Nucleus accumbens (tissue), 56 donors: ENCODE measurements at regions not wholly inside any gene's neighbourhood (a gene's known extent, or its start where the extent isn't known, plus 50 kb on each side); places are given as distances from the start of the nearest gene placed in this dataset.
"Not testable (repeated sequence)": the region's sequence is repeated elsewhere in the genome, so short reads cannot be mapped to it uniquely, and the experiment has no call there.

Experiments
- DNase-seq, 56 donors: peaks; one replicate each; lab custom pipeline; 2025; lab: John Stamatoyannopoulos, UW

DNA sequence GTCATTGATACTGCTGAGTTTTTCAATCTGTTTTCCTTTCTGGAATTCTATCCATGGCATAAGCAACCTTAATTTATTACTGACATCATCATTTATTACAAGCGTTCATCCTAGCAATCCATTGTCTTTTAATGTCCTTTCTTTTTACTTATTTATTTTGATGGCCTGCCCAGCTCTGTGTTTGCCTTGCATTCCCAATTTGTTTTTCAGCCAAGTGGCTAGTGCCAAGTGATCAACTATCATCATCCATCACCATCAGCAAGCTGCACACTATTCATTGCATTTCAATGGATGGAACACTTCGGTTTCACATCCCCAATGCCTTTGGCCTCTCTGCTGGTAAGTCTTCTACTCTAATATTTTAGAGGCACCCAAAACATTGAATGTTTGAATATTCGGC lies 831.7 kb upstream of the EPHA5 start:
- DNase-seq, result no peak

DNA sequence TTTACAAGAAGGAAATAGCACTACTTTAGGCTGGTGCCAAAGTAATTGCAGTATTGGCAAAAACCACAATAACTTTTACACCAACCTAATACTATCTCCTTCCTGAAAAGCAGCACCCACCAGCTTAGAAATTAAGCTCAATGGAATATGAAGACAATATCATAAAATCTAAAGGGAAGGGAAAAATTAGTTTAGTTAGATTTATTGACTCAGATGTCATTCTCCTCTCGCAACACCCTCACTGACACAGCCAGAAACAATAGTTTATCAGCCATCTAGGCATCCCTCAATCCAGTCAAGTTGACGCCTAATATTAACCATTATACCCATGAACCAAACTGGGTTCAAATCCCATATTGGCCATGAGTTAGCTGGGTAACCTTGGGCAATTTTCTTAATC lies 820.4 kb upstream of the EPHA5 start:
- no peak for DNase-seq

DNA sequence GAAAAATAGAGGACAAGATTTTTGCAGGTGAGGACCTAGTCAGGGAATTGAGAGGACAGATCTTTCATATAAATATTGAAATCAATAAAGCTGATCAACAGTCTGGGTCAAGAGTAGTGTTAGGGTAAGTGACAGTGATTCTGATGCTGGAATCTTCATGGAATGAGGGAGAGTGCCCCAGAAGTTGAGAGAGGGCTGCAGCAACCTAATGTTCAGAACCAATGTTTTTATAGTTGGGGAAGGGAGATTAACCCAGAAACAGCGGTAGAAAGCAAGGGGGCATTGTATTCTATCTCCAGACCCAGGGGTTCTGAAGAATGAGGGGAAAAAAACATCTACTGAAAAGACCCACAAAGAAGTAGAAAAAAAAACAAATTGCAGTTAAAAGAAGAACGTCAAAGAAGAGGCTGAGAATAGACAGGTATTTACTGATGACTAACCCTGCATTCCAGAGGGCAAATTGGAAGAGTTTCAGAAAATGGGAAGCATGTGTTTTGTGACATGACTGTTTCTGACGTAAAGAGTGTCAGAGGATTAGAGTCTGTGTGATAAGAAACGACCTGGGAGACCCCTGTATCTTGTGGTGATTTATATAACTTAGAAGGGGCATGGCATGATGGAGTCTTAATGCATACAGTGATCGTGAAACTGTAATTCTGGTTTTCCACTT lies 819.6 kb upstream of the EPHA5 start:
- no peak for DNase-seq

DNA sequence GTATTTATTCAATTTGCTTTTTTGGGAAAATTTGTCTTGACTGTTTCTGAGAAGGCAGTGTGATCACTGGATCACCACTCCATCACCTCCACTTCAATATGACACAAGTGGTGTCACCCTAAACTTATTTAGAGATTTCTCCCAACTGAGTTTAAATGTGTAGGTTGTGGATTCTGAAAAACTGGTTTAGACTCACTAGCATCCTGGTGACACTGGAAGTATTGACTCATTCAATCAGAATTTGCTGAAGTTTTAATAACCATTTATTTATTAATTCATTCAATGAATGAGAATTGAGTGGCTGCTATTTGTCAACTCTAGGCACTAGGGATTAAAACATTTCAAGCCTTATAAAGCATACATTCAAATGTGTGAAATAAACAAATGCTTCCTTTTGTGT lies 819.1 kb upstream of the EPHA5 start:
- DNase-seq, result no peak

DNA sequence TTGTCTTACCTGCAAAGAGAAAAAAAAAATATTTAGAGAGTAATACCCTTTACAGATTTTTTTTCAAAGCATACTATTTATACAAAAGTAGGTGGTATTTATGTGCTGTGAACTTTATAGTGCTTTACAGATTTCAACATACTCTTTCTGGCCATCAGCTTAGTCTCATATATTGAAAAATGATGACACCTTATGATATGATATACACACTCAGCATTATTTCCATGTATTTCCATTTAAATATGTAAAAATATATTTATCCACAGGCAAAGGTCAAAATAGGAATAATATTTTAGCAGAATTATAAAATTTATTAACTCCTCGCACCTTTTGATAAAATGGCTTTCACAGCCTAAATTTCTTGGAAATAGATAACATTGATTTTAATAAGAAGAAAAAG lies 815.8 kb upstream of the EPHA5 start:
- no peak for DNase-seq

DNA sequence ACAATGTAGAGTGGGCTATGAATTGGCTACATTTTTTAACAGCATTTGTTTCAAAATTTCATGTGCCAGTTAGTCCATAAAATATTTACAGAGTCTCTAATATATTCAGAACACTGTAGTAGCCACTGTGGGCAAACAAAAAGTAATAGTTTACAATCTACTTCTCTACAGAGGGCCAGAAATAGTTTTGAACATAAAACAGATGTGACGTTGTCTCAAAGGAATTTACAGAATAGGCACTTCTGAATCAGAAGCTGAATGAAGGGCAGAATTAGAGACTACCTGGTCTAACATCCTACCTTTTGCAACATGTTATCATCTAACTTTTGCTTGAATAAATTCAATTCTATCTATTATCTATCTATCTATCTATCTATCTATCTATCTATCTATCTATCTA lies 811.9 kb upstream of the EPHA5 start:
- no peak for DNase-seq

DNA sequence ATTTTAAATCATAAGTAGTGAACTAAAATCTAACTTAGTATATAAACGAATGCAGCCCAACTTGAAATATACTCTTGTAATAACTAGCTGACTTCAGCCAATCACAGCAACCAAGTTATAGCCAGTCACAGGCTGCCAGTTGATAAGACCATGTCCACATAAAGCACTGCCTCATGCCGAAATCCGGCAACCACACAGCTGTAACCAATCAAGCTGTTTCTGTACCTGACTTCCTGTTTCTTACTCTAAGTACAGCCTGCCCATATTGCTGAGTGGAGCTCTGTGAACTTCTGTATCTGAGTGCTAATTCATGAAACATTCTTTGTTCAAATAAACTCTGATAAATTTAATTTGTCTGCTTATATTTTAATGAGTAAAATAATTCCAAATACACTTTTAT lies 805.3 kb upstream of the EPHA5 start:
- no peak for DNase-seq

DNA sequence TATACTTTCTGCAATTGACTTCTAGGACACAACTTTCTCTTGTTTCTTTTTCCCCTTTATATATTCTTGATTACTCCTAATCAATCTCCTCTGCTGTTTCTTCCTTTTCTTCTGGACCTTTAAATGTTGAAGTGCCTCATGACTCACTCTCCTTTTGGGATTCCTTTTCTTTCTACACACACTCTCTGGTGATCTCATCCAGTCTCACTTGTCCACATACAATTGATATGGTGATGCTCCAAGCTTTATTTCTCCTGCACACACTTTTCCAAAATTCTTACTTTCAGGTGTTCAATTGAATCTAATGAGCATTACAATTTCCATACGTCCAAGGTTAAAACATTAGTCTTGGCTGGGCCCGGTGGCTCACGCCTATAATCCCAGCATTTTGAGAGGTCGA lies 794.8 kb upstream of the EPHA5 start:
- DNase-seq, result no peak

DNA sequence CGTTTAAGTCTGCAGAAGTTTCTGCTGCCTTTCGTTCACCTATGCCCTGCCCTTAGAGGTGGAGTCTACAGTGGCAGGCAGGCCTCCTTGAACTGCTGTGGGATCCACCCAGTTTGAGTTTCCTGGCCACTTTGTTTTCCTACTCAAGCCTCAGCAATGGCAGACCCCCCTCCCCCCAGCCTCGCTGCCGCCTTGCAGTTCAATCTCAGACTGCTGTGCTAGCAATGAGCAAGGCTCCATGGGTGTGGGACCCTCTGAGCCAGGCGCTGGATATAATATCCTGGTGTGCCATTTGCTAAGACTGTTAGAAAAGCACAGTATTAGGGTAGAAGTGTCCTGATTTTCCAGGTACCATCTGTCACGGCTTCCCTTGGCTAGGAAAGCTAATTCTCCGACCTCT lies 792.6 kb upstream of the EPHA5 start:
- not testable (repeated sequence) for DNase-seq

DNA sequence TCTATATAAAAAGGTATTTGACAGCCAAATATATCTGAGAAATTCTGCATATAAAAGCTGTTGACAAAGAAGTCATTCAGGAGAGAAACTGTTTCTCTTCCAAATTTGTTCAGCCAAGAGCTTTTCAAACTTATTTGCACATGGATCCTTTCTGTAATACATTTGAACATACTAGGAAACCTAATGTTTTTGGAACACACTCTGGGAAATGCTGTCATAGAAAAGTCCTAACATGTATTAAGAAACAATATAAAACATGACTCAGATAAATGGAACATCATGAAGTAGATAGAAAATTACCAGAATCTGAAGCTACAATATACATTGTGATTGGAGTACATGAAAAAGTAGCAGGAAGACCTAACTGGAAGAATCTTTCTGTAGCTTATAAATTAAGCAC lies 781.5 kb upstream of the EPHA5 start:
- no peak for DNase-seq

DNA sequence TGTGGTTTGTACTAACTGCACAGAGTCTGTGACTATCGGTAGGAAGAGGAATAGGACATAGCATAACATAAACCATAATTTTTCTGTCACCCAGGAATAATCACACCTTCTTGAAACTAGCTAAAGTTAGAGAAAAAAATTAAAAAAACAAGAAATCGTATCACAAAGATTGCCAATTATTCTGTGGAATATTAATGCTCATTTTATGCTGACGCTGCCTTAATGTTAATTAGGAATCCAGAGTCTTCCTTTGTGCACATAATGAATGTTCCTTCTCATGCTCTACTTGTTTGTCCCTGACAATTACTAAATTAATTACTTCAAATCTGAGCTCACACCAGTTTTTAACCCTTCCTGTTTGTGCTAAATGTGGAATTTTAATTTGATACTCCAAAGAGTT lies 772.7 kb upstream of the EPHA5 start:
- DNase-seq, result no peak

DNA sequence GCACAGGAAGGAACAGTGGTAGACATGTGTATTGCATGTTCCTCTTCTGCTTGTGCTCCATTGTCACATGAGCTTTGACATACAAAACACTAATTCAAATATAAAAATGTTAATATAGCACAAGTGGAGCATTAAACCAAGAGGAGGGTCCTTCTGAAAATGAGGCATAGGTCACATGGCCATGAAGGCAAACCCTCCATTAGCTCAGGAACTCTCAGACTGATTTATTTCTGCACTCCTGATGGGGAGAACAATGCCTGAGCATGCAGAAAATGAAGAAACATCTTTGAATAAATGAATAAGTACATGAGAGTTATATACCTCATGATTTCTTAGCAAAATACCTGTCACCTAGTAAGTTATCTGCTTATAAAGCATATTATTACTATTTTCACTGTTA lies 769.2 kb upstream of the EPHA5 start:
- no peak for DNase-seq

DNA sequence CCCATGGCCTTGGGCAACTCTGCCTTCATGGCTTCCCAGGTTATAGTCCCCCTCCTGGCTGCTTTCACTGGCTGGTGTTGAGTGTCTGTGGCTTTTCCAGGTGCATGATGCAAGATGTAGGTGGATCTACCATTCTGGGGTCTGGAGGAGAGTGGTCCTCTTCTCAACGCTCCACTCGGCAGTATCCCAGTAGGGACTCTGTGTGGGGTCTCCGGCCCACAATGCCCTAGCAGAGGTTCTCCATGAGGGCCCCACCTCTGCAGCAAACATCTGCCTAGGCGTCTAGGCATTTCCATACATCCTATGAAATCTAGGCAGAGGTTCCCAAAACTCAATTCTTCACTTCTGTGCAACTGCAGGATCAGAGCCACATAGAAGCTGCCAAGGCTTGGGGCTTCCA lies 763.4 kb upstream of the EPHA5 start:
- no peak for DNase-seq

DNA sequence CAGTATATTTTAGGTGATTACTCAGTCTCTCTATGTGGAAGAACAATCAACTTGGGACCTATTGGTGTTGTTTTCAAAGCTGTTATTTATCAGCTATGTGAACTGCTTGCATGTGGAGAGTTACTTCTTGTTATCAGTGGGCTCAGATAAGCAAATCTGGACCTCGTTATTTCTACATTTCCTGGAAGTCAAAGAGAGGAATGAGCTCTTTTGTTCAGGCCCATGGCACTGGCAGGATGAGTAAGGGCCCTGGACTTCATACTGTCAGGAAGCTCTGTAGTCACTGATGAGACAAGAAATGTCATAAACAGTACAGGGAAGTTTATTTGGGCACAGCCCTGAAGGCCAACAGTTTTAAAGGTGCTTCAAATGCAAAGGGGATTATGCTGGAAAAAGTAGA lies 760.6 kb upstream of the EPHA5 start:
- no peak for DNase-seq

DNA sequence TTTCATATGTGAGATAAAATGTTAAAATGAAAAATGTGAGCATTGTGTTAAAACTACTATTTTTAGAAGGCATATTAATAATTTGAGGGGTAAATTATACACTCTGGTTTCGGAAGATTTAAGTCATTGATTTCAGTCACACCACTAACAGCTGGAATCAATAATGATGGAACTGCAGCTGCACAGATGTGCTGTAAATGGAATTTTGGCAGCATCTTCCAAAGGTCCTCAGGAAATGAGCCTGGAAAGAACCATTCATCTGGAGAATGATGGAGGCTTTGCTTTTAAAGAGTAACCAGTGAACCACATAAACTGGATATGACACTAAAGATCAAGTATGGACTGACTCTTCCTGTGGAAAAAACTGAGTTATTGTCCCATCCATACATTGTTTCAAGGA lies 759.0 kb upstream of the EPHA5 start:
- DNase-seq, result no peak

DNA sequence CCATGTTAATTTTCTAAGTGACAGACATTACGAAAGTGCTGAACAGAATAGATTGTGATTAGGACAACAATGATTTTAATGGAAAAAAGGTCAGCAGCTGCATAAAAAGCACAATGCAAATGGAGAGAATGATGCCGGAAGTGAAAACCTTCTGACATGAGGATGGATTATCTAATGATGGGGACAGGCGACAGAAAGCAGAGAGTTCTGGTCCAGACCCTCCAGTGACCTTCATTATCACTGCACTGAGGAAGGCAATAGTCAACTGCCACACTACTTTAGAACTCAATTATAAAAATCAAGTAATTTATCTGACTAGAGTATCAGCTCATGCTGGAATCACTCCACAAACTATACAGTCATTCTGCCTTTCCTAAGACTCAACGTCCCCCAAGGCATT lies 746.1 kb upstream of the EPHA5 start:
- no peak for DNase-seq

DNA sequence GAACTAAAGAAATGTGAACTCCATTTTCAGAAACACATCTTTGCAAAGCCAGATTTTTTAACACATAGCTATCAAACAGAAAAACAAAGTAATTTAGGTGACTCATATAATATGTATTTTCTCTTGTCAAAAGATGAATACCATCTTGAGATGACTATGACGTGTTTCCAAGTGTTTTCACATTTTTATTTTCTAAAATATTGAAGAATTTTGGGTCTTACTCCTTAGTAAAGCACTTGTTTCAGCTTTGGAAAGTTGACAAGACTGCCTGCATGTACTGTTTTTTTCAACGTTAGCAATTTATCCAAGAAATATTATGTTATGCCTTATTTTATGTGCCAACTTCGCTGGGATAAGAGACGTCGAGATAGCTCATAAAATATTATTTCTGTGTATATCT lies 733.9 kb upstream of the EPHA5 start:
- DNase-seq, result no peak

DNA sequence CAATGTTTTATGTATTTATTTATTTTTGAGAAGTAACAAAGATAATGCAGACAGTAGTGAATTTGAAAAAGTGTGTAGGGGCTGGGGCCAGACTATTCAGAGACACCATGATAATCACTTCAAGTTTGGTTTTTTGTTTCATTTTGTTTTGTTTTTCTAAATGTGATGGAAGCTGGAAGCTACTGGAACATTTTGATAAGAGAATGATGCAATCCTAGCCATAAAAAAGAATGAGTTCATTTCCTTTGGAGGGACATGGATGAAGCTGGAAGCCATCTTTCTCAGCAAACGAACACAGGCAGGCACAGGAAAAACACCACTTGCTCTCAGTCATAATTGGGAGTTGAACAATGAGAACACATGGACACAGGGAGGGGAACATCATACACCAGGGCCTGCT lies 706.6 kb upstream of the EPHA5 start:
- DNase-seq, result no peak

DNA sequence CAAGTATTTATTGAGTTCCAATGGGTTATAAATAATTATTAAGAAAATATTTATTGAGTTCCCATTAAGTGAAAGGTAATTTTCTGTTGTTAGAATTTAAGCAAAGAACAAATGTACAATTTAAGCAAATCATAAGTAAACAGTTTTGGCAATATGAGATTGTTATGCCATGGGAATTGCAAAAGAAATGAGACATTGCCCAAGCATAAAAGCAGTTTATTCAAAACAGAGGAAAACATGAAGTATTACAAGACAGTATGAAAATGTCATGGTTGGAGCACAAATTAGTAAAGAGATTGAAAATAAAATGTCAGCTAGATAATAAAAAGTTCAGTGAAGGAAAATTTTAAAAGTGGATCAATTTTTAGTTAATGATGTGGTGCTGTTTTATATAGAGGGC lies 706.1 kb upstream of the EPHA5 start:
- DNase-seq, result no peak

DNA sequence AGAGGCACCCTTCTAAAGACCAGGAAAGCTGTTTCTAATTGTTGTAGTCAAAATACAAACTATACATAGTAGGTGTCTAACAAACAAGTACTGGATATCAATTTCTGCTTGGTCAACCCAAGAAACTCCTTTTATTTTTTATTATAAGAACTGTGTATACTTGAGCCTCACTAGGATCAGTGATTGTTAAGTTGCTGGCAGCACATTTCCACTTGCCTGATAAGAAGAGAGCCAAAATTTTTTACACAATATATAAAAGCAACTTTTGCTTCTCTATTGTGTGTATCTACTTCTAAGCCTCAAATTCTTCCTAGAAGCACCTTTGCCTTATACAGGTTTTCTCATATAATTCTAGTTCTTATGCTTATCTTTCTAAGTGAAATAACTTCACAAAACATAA lies 703.0 kb upstream of the EPHA5 start:
- no peak for DNase-seq

DNA sequence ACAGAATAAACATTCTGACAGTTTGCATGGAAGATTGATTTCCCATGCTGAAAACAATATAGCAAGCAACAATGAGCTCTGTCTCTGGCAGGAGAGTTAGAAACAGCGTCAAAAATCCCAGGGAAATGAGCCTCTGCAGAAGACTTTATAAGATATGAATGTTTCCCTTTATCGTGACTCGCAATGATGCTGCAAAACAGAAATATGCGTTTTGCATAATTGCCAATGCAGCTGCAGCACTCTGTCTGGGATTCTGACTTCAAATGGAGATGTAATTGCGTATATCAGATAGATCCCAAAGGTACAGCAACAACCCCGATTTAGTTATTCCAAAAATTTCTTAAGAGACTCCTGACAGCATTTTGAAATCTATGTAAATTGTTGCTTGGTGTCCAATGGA lies 702.4 kb upstream of the EPHA5 start:
- DNase-seq, result no peak

DNA sequence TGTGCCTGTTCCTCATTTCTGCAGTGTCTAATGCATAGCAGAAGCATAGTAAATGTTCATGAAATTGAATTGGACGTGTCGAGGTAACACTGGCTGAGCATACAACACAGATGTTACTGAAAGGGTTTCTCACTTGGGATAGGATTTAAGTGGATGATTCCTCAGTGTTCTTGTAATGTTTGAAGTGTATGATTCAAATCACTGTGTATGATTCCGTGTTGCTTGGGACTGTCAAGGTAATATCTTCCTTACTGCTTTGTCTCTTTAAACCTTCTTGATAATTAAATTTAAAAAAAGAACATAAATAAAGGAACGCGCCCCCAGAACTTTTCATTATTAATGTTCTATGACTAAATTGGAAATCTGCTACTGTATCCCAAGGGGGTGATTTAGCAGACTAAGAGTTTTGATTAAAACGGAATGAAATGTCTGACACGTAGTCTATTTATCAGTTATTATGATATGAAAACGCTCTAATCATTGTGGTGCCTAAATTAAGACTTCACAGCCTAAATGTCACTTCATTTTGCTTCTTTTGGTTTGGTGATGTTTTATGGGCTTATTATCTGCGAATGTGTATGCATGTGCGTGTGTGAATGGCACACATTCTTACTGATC lies 696.9 kb upstream of the EPHA5 start:
- no peak for DNase-seq

DNA sequence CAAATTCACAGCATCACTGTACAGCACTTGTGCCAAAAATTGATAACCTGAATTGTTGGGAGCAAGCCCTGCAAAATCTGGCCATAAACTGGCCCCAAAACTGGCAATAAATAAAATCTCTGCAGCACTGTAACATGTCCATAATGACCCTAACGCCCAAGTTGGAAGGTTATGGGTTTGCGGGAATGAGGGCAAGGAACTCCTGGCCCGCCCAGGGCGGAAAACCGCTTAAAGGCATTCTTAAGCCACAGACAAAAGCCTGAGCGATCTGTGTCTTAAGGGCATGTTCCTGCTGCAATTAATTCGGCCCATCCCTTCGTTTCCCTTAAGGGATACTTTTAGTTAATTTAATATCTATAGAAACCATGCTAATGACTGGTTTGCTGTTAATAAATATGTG lies 690.1 kb upstream of the EPHA5 start:
- DNase-seq, result not testable (repeated sequence)
